ENCODE measurements at regions not wholly inside any gene's neighbourhood (a gene's known extent, or its start where the extent isn't known, plus 50 kb on each side); places are given as distances from the start of the nearest gene placed in this dataset.

DNA sequence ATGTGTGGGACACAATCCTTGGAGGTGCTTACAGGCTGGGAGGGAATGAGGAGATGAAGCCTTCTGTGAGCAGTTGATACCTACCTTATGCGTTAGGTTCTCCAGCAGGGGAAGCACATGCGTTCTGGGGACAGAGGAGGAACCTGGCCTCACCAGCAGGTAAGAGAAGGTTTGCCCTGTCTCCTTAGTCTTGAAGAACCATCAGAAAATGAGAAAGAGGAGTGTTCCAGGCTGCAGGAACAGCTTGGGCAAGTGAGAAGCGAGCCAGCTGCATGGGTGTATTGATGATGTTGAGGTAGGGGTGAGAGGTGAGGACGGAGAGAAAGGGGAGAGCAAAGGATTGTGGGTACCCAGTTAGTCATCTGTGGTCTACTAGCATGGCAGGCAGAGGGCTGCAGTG lies 156.9 kb upstream of the MVB12B start:
- POLR2A ChIA-PET: no interaction called here
- CTCF ChIA-PET: interaction anchor here (1.1 kb wide), 1 partner anchor 20 kb away, joined by 3 read pairs; no protein-coding TSS in a partner anchor
- no peaks in the 10 kb centered on the region for H3K9me1 ChIP-seq (replicated peaks; ENCODE audit: control insufficient read depth, extremely low read depth, insufficient read depth, low read length)
- H3K9me3 ChIP-seq (replicated peaks; ENCODE audit: control insufficient read depth, insufficient read depth, low read length): no peaks in the 10 kb centered on the region
- no peak overlapping the region for H2AFZ ChIP-seq (ENCODE audit: low read depth, low read length)
- no peak for FAIRE-seq
- no TSS peak for BruUV-seq (replicated peaks)
- no peaks in the 10 kb centered on the region for H3K4me1 ChIP-seq (ENCODE audit: control insufficient read depth, extremely low read depth, insufficient read depth, low read length)
- no peak overlapping the region for H3K4me2 ChIP-seq (ENCODE audit: insufficient read depth, low read length)
- no peak for DNase-seq (ENCODE audit: low read depth, low spot score)
- no peaks in the 10 kb centered on the region for H3K79me2 ChIP-seq (ENCODE audit: control insufficient read depth, insufficient read depth, low read length)
- H3K27me3 ChIP-seq (ENCODE audit: control insufficient read depth in 2 of 2, insufficient read depth in 2 of 2, low read length in 2 of 2): peaks cover 0 to 2% of the 10 kb centered on the region in 2 experiments
- no peak overlapping the region for H3K4me3 ChIP-seq (replicated peaks in 1 of 3; ENCODE audit: insufficient read depth in 1 of 3, low read depth in 1 of 3, low read length in 3 of 3)
- TF ChIP-seq, protein P1, sequence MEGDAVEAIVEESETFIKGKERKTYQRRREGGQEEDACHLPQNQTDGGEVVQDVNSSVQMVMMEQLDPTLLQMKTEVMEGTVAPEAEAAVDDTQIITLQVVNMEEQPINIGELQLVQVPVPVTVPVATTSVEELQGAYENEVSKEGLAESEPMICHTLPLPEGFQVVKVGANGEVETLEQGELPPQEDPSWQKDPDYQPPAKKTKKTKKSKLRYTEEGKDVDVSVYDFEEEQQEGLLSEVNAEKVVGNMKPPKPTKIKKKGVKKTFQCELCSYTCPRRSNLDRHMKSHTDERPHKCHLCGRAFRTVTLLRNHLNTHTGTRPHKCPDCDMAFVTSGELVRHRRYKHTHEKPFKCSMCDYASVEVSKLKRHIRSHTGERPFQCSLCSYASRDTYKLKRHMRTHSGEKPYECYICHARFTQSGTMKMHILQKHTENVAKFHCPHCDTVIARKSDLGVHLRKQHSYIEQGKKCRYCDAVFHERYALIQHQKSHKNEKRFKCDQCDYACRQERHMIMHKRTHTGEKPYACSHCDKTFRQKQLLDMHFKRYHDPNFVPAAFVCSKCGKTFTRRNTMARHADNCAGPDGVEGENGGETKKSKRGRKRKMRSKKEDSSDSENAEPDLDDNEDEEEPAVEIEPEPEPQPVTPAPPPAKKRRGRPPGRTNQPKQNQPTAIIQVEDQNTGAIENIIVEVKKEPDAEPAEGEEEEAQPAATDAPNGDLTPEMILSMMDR (IDR thresholded peaks at IDR 0.05; ENCODE audit: extremely low read depth in 1 of 2, insufficient read depth in 1 of 2, low read depth in 1 of 2, low read length in 2 of 2): no peak
- TF ChIP-seq JUN (IDR thresholded peaks at IDR 0.05; ENCODE audit: borderline replicate concordance, insufficient read depth, insufficient read length, low read depth): no peak
- TF ChIP-seq FOS (IDR thresholded peaks at IDR 0.05; ENCODE audit: borderline replicate concordance, insufficient read depth, low read length): no peak
- no peak for TF ChIP-seq MYC (IDR thresholded peaks at IDR 0.05; ENCODE audit: low read depth, low read length)
- TF ChIP-seq, protein P2, sequence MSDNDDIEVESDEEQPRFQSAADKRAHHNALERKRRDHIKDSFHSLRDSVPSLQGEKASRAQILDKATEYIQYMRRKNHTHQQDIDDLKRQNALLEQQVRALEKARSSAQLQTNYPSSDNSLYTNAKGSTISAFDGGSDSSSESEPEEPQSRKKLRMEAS (IDR thresholded peaks at IDR 0.05; ENCODE audit: insufficient read depth, insufficient read length): no peak
- TF ChIP-seq GATA2 (IDR thresholded peaks at IDR 0.05; ENCODE audit: insufficient read depth, insufficient read length, low read depth, low read length): no peak
- TF ChIP-seq POLR2AphosphoS5 (IDR thresholded peaks at IDR 0.05; ENCODE audit: insufficient read depth, low read depth, low read length): no peak
- no peak for TF ChIP-seq POLR2A (IDR thresholded peaks at IDR 0.05; ENCODE audit: low read depth, low read length)
- no peak for TF ChIP-seq EZH2 (IDR thresholded peaks at IDR 0.05; ENCODE audit: borderline replicate concordance, low read depth, low read length, severe bottlenecking)
- dilution Hi-C loops (cut with MboI; ENCODE audit: extremely low pct_ligation_motif_present, low sequenced_read_pairs): no loop called here
- H3K9ac ChIP-seq (replicated peaks; ENCODE audit: extremely low read depth, insufficient read depth, low read length): no peak overlapping the region
- H3K27ac ChIP-seq (ENCODE audit: insufficient read depth, low read depth, low read length): no peak overlapping the region
- H3K36me3 ChIP-seq (ENCODE audit: control insufficient read depth in 2 of 2, extremely low read depth in 1 of 2, insufficient read depth in 2 of 2, low read length in 2 of 2): no peaks in the 10 kb centered on the region
- intact Hi-C loops (cut with micrococcal nuclease): no loop called here
- no peaks in the 10 kb centered on the region for H4K20me1 ChIP-seq (replicated peaks; ENCODE audit: control insufficient read depth, extremely low read depth, insufficient read depth, low read length)

Measured in endothelial cell of umbilical vein (primary cell).